Naive thymus-derived CD4-positive, alpha-beta T cell (primary cell): ENCODE measurements at regions not wholly inside any gene's neighbourhood (a gene's known extent, or its start where the extent isn't known, plus 50 kb on each side); places are given as distances from the start of the nearest gene placed in this dataset.

Source experiments
- ATAC-seq: fragments of 150-1000 bp; cut with Tn5 transposase; 2 replicates; pipeline ENCODE4 v1.10.0; 2021; ENCODE audit warnings: mild to moderate bottlenecking, moderate library complexity
- CTCF ChIA-PET: fragments of 350-600 bp; sonication (Branson Sonifier 250); formaldehyde crosslinking; loops from one replicate; lab custom pipeline; 2021; ENCODE audit warnings: antibody characterized with exemption; lab: Charles Lee
- POLR2A ChIA-PET: fragments of 350-600 bp; sonication (Branson Sonifier 250); formaldehyde crosslinking; loops from one replicate; lab custom pipeline; 2021; ENCODE audit warnings: antibody characterized with exemption, inconsistent platforms; lab: Charles Lee
- DNase-seq, 9 donors: peaks; one replicate each; pipeline versions ENCODE4 v3.0.0 to v3.0.0-alpha.2; 2020 to 2022; ENCODE audit warnings: mixed read lengths in 1 of 9
- H3K27ac ChIP-seq: one replicate; pipeline ENCODE4 v1.7.0; 2013; ENCODE audit warnings: mild to moderate bottlenecking, low read depth, low read length, moderate library complexity
- H3K27me3 ChIP-seq, 2 donors: one replicate each; pipeline ENCODE4 v1.7.0; 2013; ENCODE audit warnings: low read length in 2 of 2, mild to moderate bottlenecking in 2 of 2, moderate library complexity in 2 of 2; ENCODE audit not compliant: control insufficient read depth in 2 of 2, insufficient read depth in 2 of 2
- H3K36me3 ChIP-seq, 3 experiments: 1 replicate in 2 of 3; 2 replicates in 1 of 3; pipeline ENCODE4 v1.7.0; 2013; ENCODE audit warnings: low read length in 3 of 3, mild to moderate bottlenecking in 3 of 3, moderate library complexity in 1 of 3; ENCODE audit not compliant: insufficient read depth in 3 of 3, control insufficient read depth in 2 of 3
- H3K4me1 ChIP-seq, 2 donors: one replicate each; pipeline ENCODE4 v1.7.0; 2013; ENCODE audit warnings: low read length in 2 of 2, mild to moderate bottlenecking in 2 of 2, moderate library complexity in 1 of 2; ENCODE audit not compliant: control insufficient read depth in 2 of 2, insufficient read depth in 2 of 2
- H3K4me3 ChIP-seq: 2 replicates; pipeline ENCODE4 v1.7.0; 2013; ENCODE audit warnings: mild to moderate bottlenecking, low read length
- H3K9me3 ChIP-seq, 3 experiments: 1 replicate in 2 of 3; 2 replicates in 1 of 3; pipeline ENCODE4 v1.7.0; 2013; ENCODE audit warnings: low read length in 3 of 3; ENCODE audit not compliant: control insufficient read depth in 2 of 3
- H3K27ac Mint-ChIP-seq, 9 donors: one replicate each; pipeline ENCODE4 v1.8.0; 2020 to 2022; ENCODE audit warnings: mixed read lengths in 9 of 9, mild to moderate bottlenecking in 8 of 9, moderate library complexity in 5 of 9, inconsistent platforms in 2 of 9
- H3K27me3 Mint-ChIP-seq, 5 donors: one replicate each; pipeline ENCODE4 v1.8.0; 2021 to 2022; ENCODE audit warnings: mixed read lengths in 5 of 5, mild to moderate bottlenecking in 1 of 5
- H3K36me3 Mint-ChIP-seq, 5 donors: one replicate each; pipeline ENCODE4 v1.8.0; 2020 to 2022; ENCODE audit warnings: mixed read lengths in 5 of 5, mild to moderate bottlenecking in 3 of 5, inconsistent platforms in 1 of 5
- H3K4me1 Mint-ChIP-seq, 7 donors: one replicate each; pipeline ENCODE4 v1.8.0; 2020 to 2022; ENCODE audit warnings: mixed read lengths in 7 of 7, mild to moderate bottlenecking in 3 of 7, inconsistent platforms in 1 of 7
- H3K4me3 Mint-ChIP-seq, 10 donors: one replicate each; pipeline ENCODE4 v1.8.0; 2020 to 2022; ENCODE audit warnings: mild to moderate bottlenecking in 10 of 10, mixed read lengths in 10 of 10, moderate library complexity in 6 of 10, inconsistent platforms in 2 of 10
- H3K9me3 Mint-ChIP-seq, 11 donors: one replicate each; pipeline ENCODE4 v1.8.0; 2020 to 2022; ENCODE audit warnings: mixed read lengths in 11 of 11, mild to moderate bottlenecking in 4 of 11, inconsistent platforms in 1 of 11, moderate library complexity in 1 of 11
- intact Hi-C, 2 donors: fragments of 100-400 bp; cut with micrococcal nuclease; formaldehyde crosslinking; loops; one replicate each; pipeline ENCODE4 v1.15.1; 2023

DNA sequence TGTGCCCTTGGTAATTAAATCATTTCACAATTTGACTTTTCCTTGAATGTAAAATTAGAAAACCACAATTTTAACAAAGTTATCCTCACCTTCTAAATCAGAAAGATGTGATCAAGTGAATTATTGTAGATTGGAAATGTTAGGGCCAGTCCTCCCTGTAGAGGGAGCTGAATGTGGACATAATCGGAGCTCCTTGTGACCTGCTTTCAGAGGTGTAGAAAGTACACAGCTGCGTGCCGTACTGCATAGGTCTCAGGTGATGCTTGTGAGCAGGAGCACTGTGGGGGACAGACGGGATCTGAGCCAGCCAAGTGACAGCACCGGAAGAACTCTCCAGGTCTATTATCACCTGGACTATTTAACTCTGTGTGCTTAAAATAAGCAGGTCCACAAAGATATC is 338.0 kb downstream of the AASDHPPT start:
- no peak for ATAC-seq
- DNase-seq, result no peak

DNA sequence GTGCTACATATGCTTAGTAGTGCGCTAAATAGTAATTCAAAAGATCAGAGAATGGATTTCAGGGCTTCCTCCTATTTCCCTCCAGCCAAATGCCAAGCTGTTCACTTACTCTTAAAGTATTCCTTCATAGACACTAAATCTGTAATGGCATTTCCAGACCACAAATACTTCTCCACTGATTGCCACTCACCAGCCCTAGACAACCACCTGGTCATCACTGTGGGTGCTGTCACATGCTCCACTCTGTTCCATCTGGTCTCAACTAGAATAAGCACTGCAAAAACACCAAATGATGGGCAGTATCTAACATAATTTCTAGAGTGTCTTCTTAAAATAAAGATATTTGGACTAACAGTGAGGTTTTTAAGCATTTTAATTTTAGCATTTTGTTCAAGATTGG is 341.3 kb downstream of the AASDHPPT start:
- H3K4me3 ChIP-seq, result no peak overlapping the region
- Mint-ChIP-seq H3K27ac (no peak overlapping the region), H3K36me3 (no peaks in the 10 kb centered on the region), H3K9me3 (peaks cover 0 to 8% (median 2%) of the 10 kb centered on the region in 11 donors), H3K4me1 (no peaks in the 10 kb centered on the region), H3K27me3 (no peaks in the 10 kb centered on the region), H3K4me3 (no peak overlapping the region)
- no peaks in the 10 kb centered on the region for H3K9me3 ChIP-seq
- ATAC-seq, result no peak
- H3K4me1 ChIP-seq, result no peaks in the 10 kb centered on the region
- H3K27ac ChIP-seq, result no peak overlapping the region
- intact Hi-C loops, result no loop called here
- POLR2A ChIA-PET, result no interaction called here
- H3K36me3 ChIP-seq, result no peaks in the 10 kb centered on the region
- CTCF ChIA-PET, result no interaction called here
- no peaks in the 10 kb centered on the region for H3K27me3 ChIP-seq
- DNase-seq, result no peak

More for the DNA sequence above, 338.0 kb downstream of the AASDHPPT start:
- Mint-ChIP-seq H3K4me3 (no peak overlapping the region), H3K36me3 (no peaks in the 10 kb centered on the region), H3K27ac (no peak overlapping the region), H3K27me3 (no peaks in the 10 kb centered on the region), H3K4me1 (no peaks in the 10 kb centered on the region), H3K9me3 (peaks cover 0 to 10% (median 0%) of the 10 kb centered on the region in 11 donors)
- Histone ChIP-seq H3K27ac (no peak overlapping the region), H3K4me3 (no peak overlapping the region), H3K27me3 (no peaks in the 10 kb centered on the region), H3K4me1 (no peaks in the 10 kb centered on the region), H3K36me3 (no peaks in the 10 kb centered on the region), H3K9me3 (no peaks in the 10 kb centered on the region)
- ChIA-PET POLR2A (no interaction called here), CTCF (no interaction called here)
- intact Hi-C loops, result no loop called here

GRCh38 chr11:106420048-106420665 is 342.7 kb downstream of the AASDHPPT start:
- CTCF ChIA-PET, result no interaction called here

DNA sequence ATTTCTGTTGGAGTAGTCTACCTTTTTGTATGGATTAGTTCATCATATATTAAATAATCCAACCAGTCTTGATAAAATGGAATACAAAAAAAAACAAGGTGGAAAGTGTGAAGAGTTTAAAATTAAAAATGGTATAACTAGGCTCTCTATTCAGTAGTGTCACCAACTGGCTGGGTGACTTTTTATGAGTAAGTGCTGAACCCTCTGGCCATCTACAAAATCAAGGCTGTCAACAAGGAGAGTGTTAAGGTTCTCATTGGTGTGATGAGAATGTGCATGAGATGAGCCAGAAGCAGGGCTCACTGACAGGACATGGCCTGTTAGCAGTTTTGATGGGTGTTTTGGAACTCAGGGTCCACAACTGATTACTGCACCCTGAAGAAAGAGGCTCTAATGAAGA is 343.2 kb downstream of the AASDHPPT start:
- ChIA-PET CTCF (no interaction called here), POLR2A (no interaction called here)
- ATAC-seq (no peak), DNase-seq (no peak)
- intact Hi-C loops, result no loop called here
- Histone ChIP-seq H3K36me3 (no peaks in the 10 kb centered on the region), H3K4me3 (no peak overlapping the region), H3K27ac (no peak overlapping the region), H3K9me3 (no peaks in the 10 kb centered on the region), H3K27me3 (no peaks in the 10 kb centered on the region), H3K4me1 (no peaks in the 10 kb centered on the region)
- peaks cover 0 to 4% (median under 1%) of the 10 kb centered on the region in 11 donors for H3K9me3 Mint-ChIP-seq
- H3K4me1 Mint-ChIP-seq, result no peaks in the 10 kb centered on the region
- no peak overlapping the region for H3K27ac Mint-ChIP-seq
- no peaks in the 10 kb centered on the region for H3K36me3 Mint-ChIP-seq
- no peak overlapping the region for H3K4me3 Mint-ChIP-seq
- H3K27me3 Mint-ChIP-seq, result no peaks in the 10 kb centered on the region

More at GRCh38 chr11:106420048-106420665, 342.7 kb downstream of the AASDHPPT start:
- POLR2A ChIA-PET, result no interaction called here
- Mint-ChIP-seq H3K36me3 (no peaks in the 10 kb centered on the region), H3K27me3 (no peaks in the 10 kb centered on the region), H3K9me3 (peaks cover 0 to 4% (median 2%) of the 10 kb centered on the region in 11 donors), H3K4me3 (no peak overlapping the region), H3K27ac (no peak overlapping the region), H3K4me1 (no peaks in the 10 kb centered on the region)
- no peaks in the 10 kb centered on the region for H3K4me1 ChIP-seq
- no peak overlapping the region for H3K27ac ChIP-seq
- DNase-seq (no peak), ATAC-seq (no peak)
- H3K36me3 ChIP-seq, result no peaks in the 10 kb centered on the region
- no peaks in the 10 kb centered on the region for H3K27me3 ChIP-seq
- H3K9me3 ChIP-seq, result no peaks in the 10 kb centered on the region
- intact Hi-C loops, result no loop called here
- H3K4me3 ChIP-seq, result no peak overlapping the region

- Histone ChIP-seq H3K36me3 (no peaks in the 10 kb centered on the region), H3K27ac (no peak overlapping the region), H3K9me3 (no peaks in the 10 kb centered on the region), H3K4me3 (no peak overlapping the region), H3K27me3 (no peaks in the 10 kb centered on the region), H3K4me1 (no peaks in the 10 kb centered on the region)
- ATAC-seq (no peak), DNase-seq (no peak)
- H3K27me3 Mint-ChIP-seq, result no peaks in the 10 kb centered on the region
- no peak overlapping the region for H3K4me3 Mint-ChIP-seq
- H3K27ac Mint-ChIP-seq, result no peak overlapping the region
- H3K36me3 Mint-ChIP-seq, result no peaks in the 10 kb centered on the region
- H3K4me1 Mint-ChIP-seq, result no peaks in the 10 kb centered on the region
- intact Hi-C loops, result no loop called here
- peaks cover 0 to 4% (median 1%) of the 10 kb centered on the region in 11 donors for H3K9me3 Mint-ChIP-seq
- ChIA-PET CTCF (no interaction called here), POLR2A (interaction anchor here (0.6 kb wide), 1 partner anchor 48 kb away, joined by 7 read pairs; no protein-coding TSS in a partner anchor)
Measured at GRCh38 chr11:106421676-106422292, 344.3 kb downstream of the AASDHPPT start.

DNA sequence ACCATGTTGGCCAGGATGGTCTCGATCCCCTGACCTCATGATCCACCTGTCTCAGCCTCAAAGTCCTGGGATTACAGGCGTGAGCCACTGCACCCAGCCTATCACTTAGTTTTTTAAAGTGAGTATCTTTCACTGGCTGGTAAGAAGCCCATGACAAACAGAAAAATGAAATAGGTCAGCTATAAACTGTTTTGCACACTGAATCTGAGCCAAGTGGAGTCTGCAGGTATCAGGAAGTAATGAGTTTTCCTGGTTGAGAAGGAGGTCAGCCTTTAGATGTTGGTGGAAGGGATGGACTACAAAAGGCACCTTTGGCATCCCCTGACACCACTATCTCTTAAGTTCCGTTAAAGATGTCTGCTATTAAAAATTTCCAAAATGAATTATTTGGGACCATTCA is 345.1 kb downstream of the AASDHPPT start:
- peaks cover 0 to 4% (median 1%) of the 10 kb centered on the region in 11 donors for H3K9me3 Mint-ChIP-seq
- no peak for DNase-seq
- no peaks in the 10 kb centered on the region for H3K4me1 Mint-ChIP-seq
- no peak overlapping the region for H3K4me3 Mint-ChIP-seq
- Histone ChIP-seq H3K27me3 (no peaks in the 10 kb centered on the region), H3K9me3 (no peaks in the 10 kb centered on the region), H3K4me3 (no peak overlapping the region), H3K27ac (no peak overlapping the region), H3K4me1 (no peaks in the 10 kb centered on the region), H3K36me3 (no peaks in the 10 kb centered on the region)
- H3K27ac Mint-ChIP-seq, result no peak overlapping the region
- no peaks in the 10 kb centered on the region for H3K36me3 Mint-ChIP-seq
- POLR2A ChIA-PET, result no interaction called here
- no peak for ATAC-seq
- intact Hi-C loops, result no loop called here
- no peaks in the 10 kb centered on the region for H3K27me3 Mint-ChIP-seq
- CTCF ChIA-PET, result no interaction called here

- POLR2A ChIA-PET, result no interaction called here
- Histone ChIP-seq H3K4me1 (no peaks in the 10 kb centered on the region), H3K27me3 (no peaks in the 10 kb centered on the region), H3K36me3 (no peaks in the 10 kb centered on the region), H3K27ac (no peak overlapping the region), H3K4me3 (no peak overlapping the region), H3K9me3 (no peaks in the 10 kb centered on the region)
- no peak overlapping the region for H3K27ac Mint-ChIP-seq
- H3K36me3 Mint-ChIP-seq, result no peaks in the 10 kb centered on the region
- intact Hi-C loops, result no loop called here
- peaks cover 0 to 7% (median 2%) of the 10 kb centered on the region in 11 donors for H3K9me3 Mint-ChIP-seq
- ATAC-seq (no peak), DNase-seq (no peak)
- CTCF ChIA-PET, result no interaction called here
- no peaks in the 10 kb centered on the region for H3K27me3 Mint-ChIP-seq
- H3K4me3 Mint-ChIP-seq, result no peak overlapping the region
- H3K4me1 Mint-ChIP-seq, result no peaks in the 10 kb centered on the region
Measured at GRCh38 chr11:106424111-106424510, 346.6 kb downstream of the AASDHPPT start.
